DND-41 (cell line): ENCODE measurements at regions not wholly inside any gene's neighbourhood (a gene's known extent, or its start where the extent isn't known, plus 50 kb on each side); places are given as distances from the start of the nearest gene placed in this dataset.

ENCODE experiments used
- EZH2 ChIP-seq: IDR thresholded peaks from 3 replicates; pipeline ENCODE4 v1.6.1; 2012; ENCODE audit warnings: borderline replicate concordance, low read depth, mild to moderate bottlenecking, moderate library complexity, low read length, inconsistent platforms; ENCODE audit not compliant: severe bottlenecking
- TF ChIP-seq, protein P1 (sequence below): IDR thresholded peaks from 2 replicates; pipeline ENCODE4 v1.5.1; 2012; ENCODE audit warnings: borderline replicate concordance, low read length, moderate library complexity, mild to moderate bottlenecking; ENCODE audit not compliant: poor library complexity, severe bottlenecking; ENCODE audit errors: extremely low read depth

DNA sequence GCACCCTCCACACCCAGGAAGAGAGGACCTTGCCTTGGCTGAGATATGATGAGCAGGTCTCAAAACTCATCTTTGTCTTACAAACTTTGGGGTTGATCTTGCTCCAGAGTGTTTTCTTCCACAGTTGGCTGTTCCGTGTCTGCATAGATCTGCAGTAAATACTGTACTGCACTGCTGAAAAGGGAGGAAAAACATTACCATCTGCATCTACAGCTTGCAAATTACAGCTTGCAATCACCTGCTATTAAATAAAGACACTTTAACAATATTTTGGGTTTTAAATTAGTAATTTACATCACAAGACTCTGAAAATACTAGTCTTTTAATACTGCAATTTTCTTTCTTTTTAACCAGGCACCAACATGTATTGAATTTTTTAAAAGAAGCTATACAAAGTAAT is 499.5 kb downstream of the STIM2 start:
- no peak for TF ChIP-seq EZH2
- TF ChIP-seq, protein P1, sequence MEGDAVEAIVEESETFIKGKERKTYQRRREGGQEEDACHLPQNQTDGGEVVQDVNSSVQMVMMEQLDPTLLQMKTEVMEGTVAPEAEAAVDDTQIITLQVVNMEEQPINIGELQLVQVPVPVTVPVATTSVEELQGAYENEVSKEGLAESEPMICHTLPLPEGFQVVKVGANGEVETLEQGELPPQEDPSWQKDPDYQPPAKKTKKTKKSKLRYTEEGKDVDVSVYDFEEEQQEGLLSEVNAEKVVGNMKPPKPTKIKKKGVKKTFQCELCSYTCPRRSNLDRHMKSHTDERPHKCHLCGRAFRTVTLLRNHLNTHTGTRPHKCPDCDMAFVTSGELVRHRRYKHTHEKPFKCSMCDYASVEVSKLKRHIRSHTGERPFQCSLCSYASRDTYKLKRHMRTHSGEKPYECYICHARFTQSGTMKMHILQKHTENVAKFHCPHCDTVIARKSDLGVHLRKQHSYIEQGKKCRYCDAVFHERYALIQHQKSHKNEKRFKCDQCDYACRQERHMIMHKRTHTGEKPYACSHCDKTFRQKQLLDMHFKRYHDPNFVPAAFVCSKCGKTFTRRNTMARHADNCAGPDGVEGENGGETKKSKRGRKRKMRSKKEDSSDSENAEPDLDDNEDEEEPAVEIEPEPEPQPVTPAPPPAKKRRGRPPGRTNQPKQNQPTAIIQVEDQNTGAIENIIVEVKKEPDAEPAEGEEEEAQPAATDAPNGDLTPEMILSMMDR, result no peak
